Panc1 (cell line): ENCODE measurements at regions not wholly inside any gene's neighbourhood (a gene's known extent, or its start where the extent isn't known, plus 50 kb on each side); places are given as distances from the start of the nearest gene placed in this dataset.

ENCODE experiments used
- ATAC-seq: fragments of 200-7000 bp; cut with Tn5 transposase; 2 replicates; pipeline ENCODE4 v1.9.1; 2020; ENCODE audit warnings: mild to moderate bottlenecking, moderate library complexity
- BruUV-seq: library from RNA; stranded (reverse); fragments of 400-500 nt; replicated peaks from 2 replicates; lab custom pipeline; 2021; lab: Mats Ljungman, UMichigan
- CTCF ChIA-PET: fragments of 300-600 bp; sonication (Branson Sonifier 250); formaldehyde crosslinking; loops from one replicate; lab custom pipeline; 2022; ENCODE audit warnings: antibody characterized with exemption; lab: Charles Lee
- POLR2A ChIA-PET: fragments of 300-600 bp; sonication (Branson Sonifier 250); formaldehyde crosslinking; loops from one replicate; lab custom pipeline; 2022; ENCODE audit warnings: antibody characterized with exemption; lab: Charles Lee
- DNase-seq: peaks from one replicate; pipeline ENCODE4 v3.0.0-alpha.2; 2010; ENCODE audit warnings: low read depth, low spot score
- H3K27ac ChIP-seq: 2 replicates; pipeline ENCODE4 v1.5.1; 2011; ENCODE audit warnings: mild to moderate bottlenecking, low read length, inconsistent platforms
- H3K27me3 ChIP-seq: fragments of 200-500 bp; sonication (Bioruptor generic); 2 replicates; pipeline ENCODE4 v1.6.0; 2014; ENCODE audit warnings: low read length, inconsistent platforms; ENCODE audit not compliant: control insufficient read depth, insufficient read depth
- H3K36me3 ChIP-seq: fragments of 200-500 bp; sonication (Bioruptor generic); 2 replicates; pipeline ENCODE4 v1.5.1; 2014; ENCODE audit warnings: inconsistent platforms, mild to moderate bottlenecking, low read length, moderate library complexity; ENCODE audit not compliant: control insufficient read depth, insufficient read depth
- H3K4me1 ChIP-seq: 2 replicates; pipeline ENCODE4 v1.5.1; 2011; ENCODE audit warnings: inconsistent platforms, mild to moderate bottlenecking, low read length, moderate library complexity; ENCODE audit not compliant: control insufficient read depth, insufficient read depth
- H3K4me3 ChIP-seq, 2 experiments: 2 replicates each; pipeline ENCODE4 v1.5.1; 2011 to 2012; ENCODE audit warnings: low read depth in 2 of 2, low read length in 2 of 2, mild to moderate bottlenecking in 2 of 2, inconsistent platforms in 1 of 2, moderate library complexity in 1 of 2
- H3K9me3 ChIP-seq: fragments of 200-500 bp; sonication (Bioruptor generic); 2 replicates; pipeline ENCODE4 v1.5.1; 2014; ENCODE audit warnings: low read depth, mild to moderate bottlenecking, inconsistent platforms, low read length, moderate library complexity; ENCODE audit not compliant: control insufficient read depth, insufficient read depth
- POLR2AphosphoS5 ChIP-seq: IDR thresholded peaks from 2 replicates; pipeline ENCODE4 v1.6.1; 2012; ENCODE audit warnings: mild to moderate bottlenecking, low read depth, low read length, moderate library complexity
- SIN3A ChIP-seq: IDR thresholded peaks from 2 replicates; pipeline ENCODE4 v1.6.1; 2012; ENCODE audit warnings: low read depth, mild to moderate bottlenecking, low read length, moderate library complexity, borderline replicate concordance; ENCODE audit not compliant: insufficient read depth
- TCF7L2 ChIP-seq: IDR thresholded peaks from 2 replicates; pipeline ENCODE4 v1.6.1; 2011; ENCODE audit warnings: mild to moderate bottlenecking, low read depth, low read length, inconsistent platforms
- in situ Hi-C: cut with HindIII; loops from 2 replicates; pipeline ENCODE4 v1.10.0; 2016; ENCODE audit warnings: low sequenced_read_pairs, low pct_unique_long_range_greater_than_20kb
- intact Hi-C: fragments of 100-400 bp; cut with micrococcal nuclease; formaldehyde crosslinking; loops from one replicate; pipeline ENCODE4 v1.10.0; 2022; ENCODE audit not compliant: unreplicated experiment
- TF ChIP-seq, protein P1 (sequence below), 2 experiments: IDR thresholded peaks; 2 replicates each; pipeline ENCODE4 v1.6.1; 2011 to 2012; ENCODE audit warnings: low read depth in 2 of 2, control low read depth in 1 of 2, low read length in 1 of 2, mild to moderate bottlenecking in 1 of 2, moderate library complexity in 1 of 2; ENCODE audit not compliant: insufficient read depth in 1 of 2
- TF ChIP-seq, protein P2 (sequence below): fragments of 450-650 bp; IDR thresholded peaks from 2 replicates; pipeline ENCODE4 v1.5.1; 2017; ENCODE audit warnings: mild to moderate bottlenecking

DNA sequence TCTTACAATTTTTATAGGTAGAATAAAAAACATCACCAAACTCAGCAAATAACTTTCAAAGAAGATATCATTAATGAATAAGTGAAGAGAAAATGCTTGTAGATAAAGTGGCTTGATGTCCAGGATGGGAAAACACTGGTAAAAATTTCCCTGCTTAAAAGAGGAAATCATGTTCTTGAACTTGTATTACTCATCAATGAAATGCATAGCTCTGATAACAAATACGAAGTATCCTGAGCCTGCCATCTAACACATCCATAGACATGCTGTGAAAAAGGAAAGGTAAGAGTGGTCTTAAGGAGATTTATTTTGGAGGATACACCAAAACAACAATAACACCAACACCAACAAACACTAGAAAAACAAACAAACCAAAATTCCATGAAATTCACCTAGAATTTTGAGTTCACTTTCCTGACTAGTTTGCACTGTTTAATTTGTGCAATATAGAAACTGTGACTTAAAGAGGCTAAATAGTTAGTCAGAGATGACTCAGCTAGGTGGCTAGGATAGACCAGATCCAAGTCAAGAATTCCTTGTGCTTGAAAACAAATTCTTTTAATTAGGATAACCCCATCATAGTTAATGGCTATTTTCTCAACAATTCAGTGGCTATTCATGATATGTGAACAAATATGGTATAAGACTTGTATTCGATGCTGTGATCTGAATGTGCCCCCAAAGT, 179.8 kb upstream of the KCNK2 start:
- ATAC-seq (no peak), DNase-seq (no peak)
- CTCF ChIA-PET: no interaction called here
- POLR2A ChIA-PET: no interaction called here
- Histone ChIP-seq H3K27ac (no peak overlapping the region), H3K4me3 (no peak overlapping the region), H3K4me1 (no peaks in the 10 kb centered on the region), H3K36me3 (no peaks in the 10 kb centered on the region; the same call in 1 of the 2 replicates), H3K27me3 (no peaks in the 10 kb centered on the region), H3K9me3 (no peaks in the 10 kb centered on the region)
- in situ Hi-C loops: no loop called here
- TF ChIP-seq SIN3A (no peak), TCF7L2 (no peak), POLR2AphosphoS5 (no peak)
- TF ChIP-seq, protein P1, sequence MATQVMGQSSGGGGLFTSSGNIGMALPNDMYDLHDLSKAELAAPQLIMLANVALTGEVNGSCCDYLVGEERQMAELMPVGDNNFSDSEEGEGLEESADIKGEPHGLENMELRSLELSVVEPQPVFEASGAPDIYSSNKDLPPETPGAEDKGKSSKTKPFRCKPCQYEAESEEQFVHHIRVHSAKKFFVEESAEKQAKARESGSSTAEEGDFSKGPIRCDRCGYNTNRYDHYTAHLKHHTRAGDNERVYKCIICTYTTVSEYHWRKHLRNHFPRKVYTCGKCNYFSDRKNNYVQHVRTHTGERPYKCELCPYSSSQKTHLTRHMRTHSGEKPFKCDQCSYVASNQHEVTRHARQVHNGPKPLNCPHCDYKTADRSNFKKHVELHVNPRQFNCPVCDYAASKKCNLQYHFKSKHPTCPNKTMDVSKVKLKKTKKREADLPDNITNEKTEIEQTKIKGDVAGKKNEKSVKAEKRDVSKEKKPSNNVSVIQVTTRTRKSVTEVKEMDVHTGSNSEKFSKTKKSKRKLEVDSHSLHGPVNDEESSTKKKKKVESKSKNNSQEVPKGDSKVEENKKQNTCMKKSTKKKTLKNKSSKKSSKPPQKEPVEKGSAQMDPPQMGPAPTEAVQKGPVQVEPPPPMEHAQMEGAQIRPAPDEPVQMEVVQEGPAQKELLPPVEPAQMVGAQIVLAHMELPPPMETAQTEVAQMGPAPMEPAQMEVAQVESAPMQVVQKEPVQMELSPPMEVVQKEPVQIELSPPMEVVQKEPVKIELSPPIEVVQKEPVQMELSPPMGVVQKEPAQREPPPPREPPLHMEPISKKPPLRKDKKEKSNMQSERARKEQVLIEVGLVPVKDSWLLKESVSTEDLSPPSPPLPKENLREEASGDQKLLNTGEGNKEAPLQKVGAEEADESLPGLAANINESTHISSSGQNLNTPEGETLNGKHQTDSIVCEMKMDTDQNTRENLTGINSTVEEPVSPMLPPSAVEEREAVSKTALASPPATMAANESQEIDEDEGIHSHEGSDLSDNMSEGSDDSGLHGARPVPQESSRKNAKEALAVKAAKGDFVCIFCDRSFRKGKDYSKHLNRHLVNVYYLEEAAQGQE (IDR thresholded peaks at IDR 0.05; ENCODE audit: insufficient read depth in 1 of 2, low read depth in 2 of 2, low read length in 1 of 2): no peak
- TF ChIP-seq, protein P2, sequence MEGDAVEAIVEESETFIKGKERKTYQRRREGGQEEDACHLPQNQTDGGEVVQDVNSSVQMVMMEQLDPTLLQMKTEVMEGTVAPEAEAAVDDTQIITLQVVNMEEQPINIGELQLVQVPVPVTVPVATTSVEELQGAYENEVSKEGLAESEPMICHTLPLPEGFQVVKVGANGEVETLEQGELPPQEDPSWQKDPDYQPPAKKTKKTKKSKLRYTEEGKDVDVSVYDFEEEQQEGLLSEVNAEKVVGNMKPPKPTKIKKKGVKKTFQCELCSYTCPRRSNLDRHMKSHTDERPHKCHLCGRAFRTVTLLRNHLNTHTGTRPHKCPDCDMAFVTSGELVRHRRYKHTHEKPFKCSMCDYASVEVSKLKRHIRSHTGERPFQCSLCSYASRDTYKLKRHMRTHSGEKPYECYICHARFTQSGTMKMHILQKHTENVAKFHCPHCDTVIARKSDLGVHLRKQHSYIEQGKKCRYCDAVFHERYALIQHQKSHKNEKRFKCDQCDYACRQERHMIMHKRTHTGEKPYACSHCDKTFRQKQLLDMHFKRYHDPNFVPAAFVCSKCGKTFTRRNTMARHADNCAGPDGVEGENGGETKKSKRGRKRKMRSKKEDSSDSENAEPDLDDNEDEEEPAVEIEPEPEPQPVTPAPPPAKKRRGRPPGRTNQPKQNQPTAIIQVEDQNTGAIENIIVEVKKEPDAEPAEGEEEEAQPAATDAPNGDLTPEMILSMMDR: no peak
- intact Hi-C loops: no loop called here
- no TSS peak for BruUV-seq

DNA sequence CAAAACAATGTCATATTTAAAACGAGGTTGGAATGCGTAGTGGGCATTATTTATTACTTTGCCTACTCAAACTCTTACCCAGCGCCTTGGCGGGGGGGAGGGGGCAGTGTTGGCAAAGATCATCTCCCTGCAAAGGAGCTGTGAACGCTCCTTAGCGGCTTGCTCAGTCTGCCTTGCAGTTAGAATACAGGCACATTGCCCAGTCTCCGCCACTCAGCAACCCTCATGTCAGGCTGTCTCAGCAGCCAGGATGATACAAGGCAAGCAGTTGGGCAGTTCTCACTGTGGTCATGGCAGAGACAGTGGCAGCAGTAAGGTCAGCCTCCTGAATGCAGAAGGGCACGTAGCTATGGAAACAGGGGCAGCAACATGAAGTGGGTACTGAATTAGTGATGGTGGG, 170.4 kb upstream of the KCNK2 start:
- CTCF ChIA-PET: interaction anchor here (0.6 kb wide), 1 partner anchor 698 kb away, joined by 4 read pairs; no protein-coding TSS in a partner anchor
- Histone ChIP-seq H3K9me3 (no peaks in the 10 kb centered on the region), H3K27ac (no peak overlapping the region), H3K36me3 (no peaks in the 10 kb centered on the region), H3K27me3 (no peaks in the 10 kb centered on the region), H3K4me1 (no peaks in the 10 kb centered on the region), H3K4me3 (no peak overlapping the region)
- TF ChIP-seq, protein P2: no peak
- TF ChIP-seq SIN3A: no peak
- TF ChIP-seq POLR2AphosphoS5: no peak
- TF ChIP-seq, protein P1 (IDR thresholded peaks at IDR 0.05; ENCODE audit: insufficient read depth in 1 of 2, low read depth in 2 of 2, low read length in 1 of 2): no peak
- no peak for TF ChIP-seq TCF7L2
- POLR2A ChIA-PET: no interaction called here
- in situ Hi-C loops (no loop called here), intact Hi-C loops (no loop called here)
- no peak for DNase-seq
- BruUV-seq: no TSS peak
- ATAC-seq: no peak
